Motor neuron (in vitro differentiated cells): ENCODE measurements at regions not wholly inside any gene's neighbourhood (a gene's known extent, or its start where the extent isn't known, plus 50 kb on each side); places are given as distances from the start of the nearest gene placed in this dataset.

ENCODE experiments used
- ATAC-seq, 8 experiments: fragments of 200-7000 bp; cut with Tn5 transposase; replicated peaks in 6 of 8; 2 replicates each; pipeline ENCODE4 v1.8.0; 2021; ENCODE audit warnings: mild to moderate bottlenecking in 8 of 8, moderate library complexity in 8 of 8
- H3K27ac ChIP-seq, 2 donors: fragments of 250-450 bp; sonication (Bioruptor Pico); 2 replicates each; pipeline ENCODE4 v1.9.0; 2021; ENCODE audit warnings: antibody characterized with exemption in 2 of 2, mild to moderate bottlenecking in 2 of 2, moderate library complexity in 1 of 2
- H3K4me1 ChIP-seq, 2 donors: fragments of 250-450 bp; sonication (Bioruptor Pico); replicated peaks in 1 of 2; 2 replicates each; pipeline ENCODE4 v1.6.1; 2021; ENCODE audit warnings: antibody characterized with exemption in 2 of 2, mild to moderate bottlenecking in 2 of 2, moderate library complexity in 1 of 2
- H3K4me3 ChIP-seq, 5 donors: fragments of 250-450 bp; sonication (Bioruptor Pico); 2 replicates each; pipeline ENCODE4 v1.9.0; 2021; ENCODE audit warnings: antibody characterized with exemption in 5 of 5, mild to moderate bottlenecking in 5 of 5, moderate library complexity in 4 of 5
- WGBS, 10 experiments: fragments of 450-650 bp; shearing (Covaris generic); methylation state at CpG; one replicate each; pipeline ENCODE4 v1.0.0; 2022; 5-methylcytosine and 5-hydroxymethylcytosine counted together
- in situ Hi-C, 9 experiments: fragments of 400-800 bp; cut with MboI; loops; one replicate each; pipeline ENCODE4 v1.15.0; 2021; ENCODE audit warnings: low sequenced_read_pairs in 9 of 9, low pct_unique_long_range_greater_than_20kb in 2 of 9; ENCODE audit not compliant: unreplicated experiment in 9 of 9

DNA sequence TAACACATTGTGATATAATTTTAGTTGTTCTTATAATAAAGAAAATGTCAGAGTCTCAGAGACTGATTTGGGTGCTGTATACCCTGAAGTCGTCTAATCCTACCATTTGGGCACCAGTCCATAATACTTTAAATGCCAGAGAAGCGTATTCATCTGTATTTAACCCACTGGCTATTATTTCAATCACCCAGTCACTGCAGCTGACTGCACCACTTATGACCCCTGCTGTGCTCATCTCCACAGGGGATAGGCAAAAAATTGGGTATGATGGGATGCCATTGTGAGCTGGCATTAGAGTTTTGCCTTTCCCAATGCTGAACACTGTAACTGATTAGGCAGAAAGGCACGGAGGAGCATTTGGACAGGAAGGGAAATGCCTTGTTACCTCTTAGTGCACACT lies 599.7 kb downstream of the CAAP1 start:
- in situ Hi-C loops = no loop called here
- H3K27ac ChIP-seq = no peak overlapping the region
- no peaks in the 10 kb centered on the region for H3K4me1 ChIP-seq
- H3K4me3 ChIP-seq = no peak overlapping the region
- 0 to 88% (median 73%) methylated on average over 1 to 3 of the region's 3 CpGs; no CpG with 5 or more reads in 1 of the 10 experiments for WGBS, 10 experiments
- ATAC-seq = no peak

GRCh38 chr9:26271495-26272122 lies 593.4 kb upstream of the TUSC1 start:
- in situ Hi-C loops = no loop called here
- 48 to 100% (median 80%) methylated on average over 1 to 5 of the region's 6 CpGs; no CpG with 5 or more reads in 3 of the 10 experiments for WGBS, 10 experiments
- no peak for ATAC-seq

DNA sequence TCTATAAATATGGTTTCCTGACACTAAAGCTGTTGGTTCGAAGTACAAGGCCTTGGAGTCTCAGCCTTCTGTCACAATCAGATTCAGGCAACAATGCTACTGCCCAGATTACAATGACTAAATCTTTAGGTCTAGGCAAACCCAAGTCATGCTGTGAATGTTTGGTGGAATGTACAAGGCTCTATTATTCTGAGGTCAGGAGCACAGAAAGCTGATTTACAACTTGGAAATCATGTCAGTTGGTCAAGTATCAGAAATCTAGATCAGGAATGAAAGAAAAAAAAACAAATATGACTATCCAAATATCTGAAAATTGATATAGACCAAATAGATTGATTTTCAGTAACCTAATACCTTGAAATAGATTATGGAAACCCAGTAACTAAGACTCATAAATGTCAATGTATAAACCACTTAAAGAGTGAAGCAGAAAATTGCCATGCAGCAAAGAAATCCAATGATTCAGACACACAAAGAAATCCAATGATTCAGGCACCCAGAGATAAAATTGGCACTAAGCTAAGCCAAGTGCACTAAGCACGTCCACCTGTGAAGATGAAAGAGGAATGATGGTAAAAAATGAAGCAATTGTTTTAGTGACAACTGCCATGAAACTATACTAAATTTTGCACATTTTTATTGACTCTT lies 588.0 kb upstream of the TUSC1 start:
- Histone ChIP-seq H3K4me1 (no peaks in the 10 kb centered on the region), H3K4me3 (no peak overlapping the region), H3K27ac (no peak overlapping the region)
- WGBS, 10 experiments = 14 to 100% (median 79%) methylated on average over 1 to 2 of the region's 2 CpGs
- in situ Hi-C loops = no loop called here
- ATAC-seq = no peak

More at GRCh38 chr9:26271495-26272122, 593.4 kb upstream of the TUSC1 start:
- Histone ChIP-seq H3K4me3 (no peak overlapping the region), H3K4me1 (no peaks in the 10 kb centered on the region), H3K27ac (no peak overlapping the region)

- no peak overlapping the region for H3K27ac ChIP-seq
- in situ Hi-C loops = no loop called here
- no peak overlapping the region for H3K4me3 ChIP-seq
- peaks cover 0 to 1% of the 10 kb centered on the region in 2 donors for H3K4me1 ChIP-seq
- peak in 1 of 8 experiments; percentile 40 for ATAC-seq
- 0 to 100% (median 61%) methylated on average over 1 of the region's 1 CpG; no CpG with 5 or more reads in 4 of the 10 experiments for WGBS, 10 experiments
Measured at GRCh38 chr9:26264709-26265601, 586.7 kb upstream of the TUSC1 start.

- Histone ChIP-seq H3K27ac (no peak overlapping the region), H3K4me1 (peaks cover 0 to 4% of the 10 kb centered on the region in 2 donors), H3K4me3 (no peak overlapping the region)
- in situ Hi-C loops = no loop called here
- ATAC-seq = no peak
Measured at GRCh38 chr9:26263478-26263877, 585.2 kb upstream of the TUSC1 start.

DNA sequence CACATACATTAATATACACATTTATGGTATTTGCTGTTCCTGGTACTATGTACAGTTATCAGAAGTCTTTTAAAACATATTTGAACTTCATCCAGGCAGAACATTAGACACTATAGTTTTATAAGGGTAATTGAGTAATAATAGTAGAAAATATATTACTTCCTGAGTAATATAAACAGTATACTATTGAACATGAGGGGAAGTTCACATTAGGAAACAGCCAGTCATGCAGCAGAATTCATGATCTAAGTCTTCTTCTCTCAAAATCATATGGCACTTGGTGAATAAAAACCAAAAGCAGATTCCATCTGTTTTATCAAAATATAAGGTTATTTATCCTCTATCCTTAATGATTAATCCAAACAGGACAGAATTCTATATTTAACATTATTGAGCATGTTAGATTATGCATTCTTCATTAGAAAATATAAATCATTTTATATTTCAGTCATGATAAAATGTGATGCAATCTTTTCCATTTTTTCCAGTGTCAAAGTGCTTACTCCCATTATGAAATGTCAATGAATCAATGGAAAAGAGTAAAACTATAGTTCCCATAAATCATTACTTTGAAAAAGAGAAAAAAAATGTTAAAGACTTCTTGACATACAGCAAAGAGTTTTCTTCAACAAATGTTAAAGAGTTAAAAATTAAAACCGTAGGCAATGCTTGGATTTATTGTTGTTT lies 584.3 kb upstream of the TUSC1 start:
- no peak overlapping the region for H3K4me3 ChIP-seq
- 64 to 92% (median 80%) methylated on average over 1 of the region's 1 CpG; no CpG with 5 or more reads in 5 of the 10 experiments for WGBS, 10 experiments
- in situ Hi-C loops = no loop called here
- no peak for ATAC-seq
- H3K27ac ChIP-seq = no peak overlapping the region
- H3K4me1 ChIP-seq = peaks cover 0 to 4% of the 10 kb centered on the region in 2 donors

DNA sequence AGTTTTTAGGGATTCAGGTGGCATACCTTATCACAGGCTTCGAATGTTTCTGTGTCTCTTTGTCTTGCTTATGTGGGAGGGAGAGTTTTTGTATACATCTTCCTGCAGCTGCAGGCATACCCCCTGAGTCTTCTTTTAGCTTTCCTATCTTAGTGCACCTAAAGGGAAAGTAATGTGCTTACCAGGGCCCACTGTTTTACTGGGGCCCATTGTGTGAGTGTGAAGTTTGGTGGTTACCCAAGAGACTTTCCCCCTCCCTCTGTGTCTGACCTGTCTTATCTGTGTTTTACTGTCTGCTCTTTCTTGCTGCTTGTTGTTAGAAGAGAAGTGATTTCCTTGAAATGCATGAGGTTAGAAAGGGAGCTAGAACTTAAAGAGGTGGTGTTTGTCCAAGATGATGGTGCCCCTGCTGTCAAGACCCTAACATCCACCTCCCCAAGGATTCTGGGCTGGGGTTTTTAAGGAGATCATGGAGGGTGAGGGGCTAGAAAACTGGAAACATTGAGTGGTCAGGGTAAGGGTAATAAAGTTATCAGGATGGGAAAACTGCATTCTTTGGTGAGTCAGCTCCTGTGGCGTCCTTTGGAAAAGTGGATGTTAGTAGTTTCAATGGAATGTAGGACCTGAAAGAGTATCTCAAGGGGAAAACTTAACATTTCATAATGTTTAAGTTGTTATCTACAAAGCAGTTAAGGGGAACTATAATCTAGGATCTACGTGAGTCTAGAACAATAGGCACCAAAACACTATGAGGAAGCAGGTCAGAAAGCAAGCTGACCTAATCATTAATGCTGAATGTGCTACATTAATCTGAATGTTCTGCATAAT lies 583.5 kb upstream of the TUSC1 start:
- ATAC-seq = peak in 2 of 8 experiments; percentile 34 to 72
- in situ Hi-C loops = no loop called here
- H3K4me3 ChIP-seq = no peak overlapping the region
- H3K4me1 ChIP-seq = peaks cover 0 to 4% of the 10 kb centered on the region in 2 donors
- no peak overlapping the region for H3K27ac ChIP-seq
- 22 to 100% (median 73%) methylated on average over 1 to 3 of the region's 3 CpGs; no CpG with 5 or more reads in 1 of the 10 experiments for WGBS, 10 experiments

DNA sequence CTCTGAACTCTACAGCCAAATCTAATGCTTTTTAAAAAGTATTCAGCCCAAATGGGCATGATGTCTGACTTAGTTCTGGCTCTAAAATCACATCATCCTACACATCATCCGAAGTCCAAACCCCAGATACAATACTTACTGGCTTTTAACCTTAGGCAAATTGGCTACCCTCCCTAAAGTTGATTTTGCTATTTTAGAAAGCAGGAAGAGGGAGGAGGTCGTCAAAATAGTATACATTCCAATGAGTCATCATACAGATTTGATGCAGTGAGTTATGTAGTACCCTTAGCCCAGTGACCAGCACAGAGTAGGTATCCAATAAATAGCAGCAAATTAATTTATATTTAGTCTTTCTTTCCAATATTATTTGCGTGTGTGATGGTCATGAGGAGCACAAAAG lies 582.0 kb upstream of the TUSC1 start:
- Histone ChIP-seq H3K4me1 (peaks cover 0 to 4% of the 10 kb centered on the region in 2 donors), H3K4me3 (no peak overlapping the region), H3K27ac (no peak overlapping the region)
- in situ Hi-C loops = no loop called here
- peak in 2 of 8 experiments; percentile 36 to 62 for ATAC-seq
- 3 to 100% (median 71%) methylated on average over 1 to 3 of the region's 3 CpGs; no CpG with 5 or more reads in 1 of the 10 experiments for WGBS, 10 experiments

- H3K27ac ChIP-seq = no peak overlapping the region
- in situ Hi-C loops = no loop called here
- peaks cover 0 to 22% of the 10 kb centered on the region in 2 donors for H3K4me1 ChIP-seq
- WGBS, 10 experiments = 67 to 100% (median 100%) methylated on average over 1 of the region's 1 CpG; no CpG with 5 or more reads in 3 of the 10 experiments
- peak in 1 of 8 experiments; percentile 31 for ATAC-seq
- no peak overlapping the region for H3K4me3 ChIP-seq
Measured at GRCh38 chr9:26247861-26248260, 569.6 kb upstream of the TUSC1 start.

DNA sequence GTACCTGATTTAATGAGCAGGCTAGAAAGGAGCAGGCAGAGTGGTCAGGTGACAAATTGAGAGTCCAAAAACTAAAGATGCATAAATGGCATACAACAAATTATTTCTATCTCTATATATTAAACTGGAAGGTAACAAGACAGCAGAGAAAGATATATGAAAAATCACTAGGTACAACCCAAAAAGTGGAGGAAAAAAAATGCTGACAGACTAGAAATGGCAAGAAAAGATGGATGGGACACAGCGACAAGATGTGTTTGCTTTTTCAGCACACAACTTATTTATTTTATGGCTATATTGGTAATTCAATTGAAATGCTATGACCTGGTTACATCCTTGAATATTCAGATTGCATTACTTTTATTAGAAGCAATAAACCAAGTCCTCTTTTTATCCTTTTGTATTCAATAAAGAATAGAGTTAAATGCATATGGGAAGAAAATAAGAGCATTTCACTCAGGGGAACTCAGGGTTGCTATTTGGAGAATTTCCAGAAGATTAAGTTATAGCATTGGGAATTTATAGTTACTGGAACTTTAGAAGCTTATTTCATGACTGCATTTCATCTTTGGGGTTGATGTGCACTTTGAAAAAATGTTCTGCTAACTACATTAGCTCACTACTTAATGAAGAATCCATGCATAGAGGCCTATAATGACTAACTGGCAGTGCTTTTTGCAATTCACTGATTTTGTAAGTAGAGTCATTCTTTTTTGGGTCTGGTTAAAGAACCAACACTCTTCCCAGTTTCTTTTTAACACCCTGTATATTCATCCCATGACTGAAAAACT lies 566.6 kb upstream of the TUSC1 start:
- H3K27ac ChIP-seq = no peak overlapping the region
- H3K4me1 ChIP-seq = peaks cover 0 to 25% of the 10 kb centered on the region in 2 donors
- in situ Hi-C loops = no loop called here
- ATAC-seq = peak in 2 of 8 experiments; percentile 14 to 32
- 20 to 83% (median 67%) methylated on average over 1 of the region's 1 CpG; no CpG with 5 or more reads in 3 of the 10 experiments for WGBS, 10 experiments
- H3K4me3 ChIP-seq = no peak overlapping the region

GRCh38 chr9:26243726-26244125 lies 565.5 kb upstream of the TUSC1 start:
- Histone ChIP-seq H3K4me3 (no peak overlapping the region), H3K4me1 (peaks cover 0 to 25% of the 10 kb centered on the region in 2 donors), H3K27ac (peak overlapping the region in 1 of 2 donors; percentile 41)
- WGBS, 10 experiments = 26 to 70% (median 57%) methylated on average over 2 to 4 of the region's 4 CpGs
- peak in 5 of 8 experiments; percentile 67 to 78 (median 74) for ATAC-seq
- in situ Hi-C loops = no loop called here
